ENCODE measurements at regions not wholly inside any gene's neighbourhood (a gene's known extent, or its start where the extent isn't known, plus 50 kb on each side); places are given as distances from the start of the nearest gene placed in this dataset.

- DNase-seq (ENCODE audit: low read depth in 2 of 2), result no peak
Measured at GRCh38 chr19:16022681-16023080, 53.6 kb upstream of the TPM4 start.

- DNase-seq (ENCODE audit: low read depth in 2 of 2), result no peak
Measured at GRCh38 chr19:16023146-16023915, 53.0 kb upstream of the TPM4 start.

- no peak for DNase-seq (ENCODE audit: low read depth in 2 of 2)
Measured at GRCh38 chr19:16024266-16025107, 51.8 kb upstream of the TPM4 start.

- no peak for DNase-seq (ENCODE audit: low read depth in 2 of 2)
Measured at GRCh38 chr19:16025108-16026101, 50.9 kb upstream of the TPM4 start.

- no peak for DNase-seq (ENCODE audit: low read depth in 2 of 2)
Measured at GRCh38 chr19:16026131-16026530, 50.2 kb upstream of the TPM4 start.
